H9 (cell line): ENCODE measurements at regions not wholly inside any gene's neighbourhood (a gene's known extent, or its start where the extent isn't known, plus 50 kb on each side); places are given as distances from the start of the nearest gene placed in this dataset.

Experiments used
- DNase-seq: peaks from one replicate; pipeline ENCODE4 v3.0.0-alpha.2; 2017
- H2AFZ ChIP-seq: one replicate; pipeline ENCODE4 v1.6.1; 2013; ENCODE audit warnings: mild to moderate bottlenecking, low read length, control low read depth, moderate library complexity
- H2AK5ac ChIP-seq: 2 replicates; pipeline ENCODE4 v1.6.1; 2013; ENCODE audit warnings: low read length, control low read depth, mixed read lengths; ENCODE audit not compliant: insufficient read length
- H2BK120ac ChIP-seq: one replicate; pipeline ENCODE4 v1.6.1; 2013; ENCODE audit warnings: low read depth, mild to moderate bottlenecking, low read length, control low read depth, inconsistent platforms; ENCODE audit not compliant: poor library complexity, severe bottlenecking
- H2BK12ac ChIP-seq: 2 replicates; pipeline ENCODE4 v1.6.1; 2013; ENCODE audit warnings: low read length, control low read depth, mixed read lengths, low read depth; ENCODE audit not compliant: insufficient read length
- H2BK15ac ChIP-seq: 2 replicates; pipeline ENCODE4 v1.6.1; 2013; ENCODE audit warnings: low read depth, low read length, control low read depth
- H2BK20ac ChIP-seq: one replicate; pipeline ENCODE4 v1.6.1; 2013; ENCODE audit warnings: low read depth, mild to moderate bottlenecking, low read length, control low read depth, inconsistent platforms; ENCODE audit not compliant: poor library complexity, severe bottlenecking
- H2BK5ac ChIP-seq: 2 replicates; pipeline ENCODE4 v1.6.1; 2013; ENCODE audit warnings: low read length, control low read depth, mixed read lengths; ENCODE audit not compliant: insufficient read length
- H3K14ac ChIP-seq: 2 replicates; pipeline ENCODE4 v1.6.1; 2013; ENCODE audit warnings: low read length, control low read depth; ENCODE audit not compliant: insufficient read depth
- H3K18ac ChIP-seq: 2 replicates; pipeline ENCODE4 v1.6.1; 2013; ENCODE audit warnings: low read depth, mild to moderate bottlenecking, mixed read lengths, low read length, control low read depth; ENCODE audit not compliant: insufficient read length
- H3K23ac ChIP-seq: 2 replicates; pipeline ENCODE4 v1.6.1; 2013; ENCODE audit warnings: low read length, control low read depth, mixed read lengths, low read depth; ENCODE audit not compliant: insufficient read length
- H3K23me2 ChIP-seq: 2 replicates; pipeline ENCODE4 v1.6.1; 2013; ENCODE audit warnings: low read depth, mild to moderate bottlenecking, mixed read lengths, low read length, control low read depth; ENCODE audit not compliant: insufficient read length, poor library complexity, severe bottlenecking
- H3K27ac ChIP-seq: 2 replicates; pipeline ENCODE4 v1.5.1; 2013; ENCODE audit warnings: low read length, control low read depth, mixed read lengths, low read depth; ENCODE audit not compliant: insufficient read length
- H3K27me3 ChIP-seq: 2 replicates; pipeline ENCODE4 v1.6.1; 2013; ENCODE audit warnings: low read length, control low read depth, inconsistent platforms; ENCODE audit not compliant: insufficient read depth
- H3K4ac ChIP-seq: 2 replicates; pipeline ENCODE4 v1.6.1; 2013; ENCODE audit warnings: low read depth, mild to moderate bottlenecking, control low read depth, inconsistent platforms, low read length, moderate library complexity
- H3K4me1 ChIP-seq: 2 replicates; pipeline ENCODE4 v1.6.1; 2013; ENCODE audit warnings: low read length, control low read depth, inconsistent platforms; ENCODE audit not compliant: insufficient read depth
- H3K4me2 ChIP-seq: 2 replicates; pipeline ENCODE4 v1.6.1; 2013; ENCODE audit warnings: low read length, control low read depth, mixed read lengths; ENCODE audit not compliant: insufficient read length, insufficient read depth
- H3K56ac ChIP-seq: 2 replicates; pipeline ENCODE4 v1.6.1; 2013; ENCODE audit warnings: low read depth, mild to moderate bottlenecking, mixed read lengths, low read length, control low read depth; ENCODE audit not compliant: insufficient read length
- H3K79me1 ChIP-seq: 2 replicates; pipeline ENCODE4 v1.6.1; 2013; ENCODE audit warnings: low read depth, mild to moderate bottlenecking, moderate library complexity, low read length, control low read depth, inconsistent platforms; ENCODE audit not compliant: insufficient read depth, poor library complexity, severe bottlenecking
- H3K79me2 ChIP-seq: 2 replicates; pipeline ENCODE4 v1.6.1; 2013; ENCODE audit warnings: low read length, control low read depth, inconsistent platforms; ENCODE audit not compliant: insufficient read depth
- H3K9ac ChIP-seq: 2 replicates; pipeline ENCODE4 v1.6.1; 2013; ENCODE audit warnings: low read length, control low read depth, mixed read lengths; ENCODE audit not compliant: insufficient read length; ENCODE audit errors: extremely low read depth
- H3K9me3 ChIP-seq: one replicate; pipeline ENCODE4 v1.6.1; 2013; ENCODE audit warnings: low read depth, low read length, inconsistent platforms; ENCODE audit not compliant: control insufficient read depth
- H3T11ph ChIP-seq: one replicate; pipeline ENCODE4 v1.6.1; 2013; ENCODE audit warnings: mild to moderate bottlenecking, low read length, control low read depth, inconsistent platforms
- H4K20me1 ChIP-seq: one replicate; pipeline ENCODE4 v1.6.1; 2013; ENCODE audit not compliant: control insufficient read depth, insufficient read length, insufficient read depth
- H4K5ac ChIP-seq: 2 replicates; pipeline ENCODE4 v1.6.1; 2013; ENCODE audit warnings: low read depth, mild to moderate bottlenecking, mixed read lengths, low read length, control low read depth; ENCODE audit not compliant: insufficient read length
- H4K8ac ChIP-seq: replicated peaks from 2 replicates; pipeline ENCODE4 v1.6.1; 2013; ENCODE audit warnings: low read length, control low read depth, mixed read lengths, low read depth; ENCODE audit not compliant: insufficient read length
- H4K91ac ChIP-seq: 2 replicates; pipeline ENCODE4 v1.6.1; 2013; ENCODE audit warnings: low read depth, mild to moderate bottlenecking, moderate library complexity, mixed read lengths, low read length, control low read depth; ENCODE audit not compliant: insufficient read length
- H3K27ac Mint-ChIP-seq, 3 experiments: 2 replicates in 2 of 3; 3 replicates in 1 of 3; pipeline ENCODE4 v1.8.0; 2020 to 2021; ENCODE audit warnings: mixed read lengths in 3 of 3, mild to moderate bottlenecking in 1 of 3, moderate library complexity in 1 of 3
- H3K27me3 Mint-ChIP-seq: 2 replicates; pipeline ENCODE4 v1.8.0; 2021; ENCODE audit warnings: low read depth, mild to moderate bottlenecking, moderate library complexity, mixed read lengths
- H3K36me3 Mint-ChIP-seq, 3 experiments: 2 replicates in 2 of 3; 3 replicates in 1 of 3; pipeline ENCODE4 v1.8.0; 2020 to 2021; ENCODE audit warnings: low read depth in 3 of 3, mixed read lengths in 3 of 3; ENCODE audit not compliant: insufficient read depth in 1 of 3
- H3K4me1 Mint-ChIP-seq, 2 experiments: 2 replicates each; pipeline ENCODE4 v1.8.0; 2020; ENCODE audit warnings: mixed read lengths in 2 of 2
- H3K4me3 Mint-ChIP-seq, 2 experiments: 2 replicates in 1 of 2; 3 replicates in 1 of 2; pipeline ENCODE4 v1.8.0; 2020 to 2021; ENCODE audit warnings: mild to moderate bottlenecking in 2 of 2, mixed read lengths in 2 of 2, moderate library complexity in 1 of 2
- H3K9me3 Mint-ChIP-seq, 2 experiments: 2 replicates in 1 of 2; 3 replicates in 1 of 2; pipeline ENCODE4 v1.8.0; 2020; ENCODE audit warnings: mild to moderate bottlenecking in 2 of 2, mixed read lengths in 2 of 2, moderate library complexity in 1 of 2
- CTCF ChIP-seq: fragments of 200-600 bp; sonication (generic); conservative IDR thresholded peaks from 3 replicates; pipeline ENCODE4 v1.8.0; 2021; ENCODE audit warnings: antibody characterized with exemption, mild to moderate bottlenecking
- WGBS: extraction: QIAGEN DNeasy Blood & Tissue Kit; methylation state at CpG from one replicate; pipeline ENCODE4 v1.1.7; 2013; ENCODE audit warnings: missing lambda C conversion rate, low lambda C conversion rate, mixed read lengths; ENCODE audit not compliant: insufficient read length; ENCODE audit errors: extremely low coverage; 5-methylcytosine and 5-hydroxymethylcytosine counted together

GRCh38 chr2:60091266-60091665 lies 462.2 kb downstream of the BCL11A start:
- no peak for DNase-seq
- Histone ChIP-seq H3T11ph (no peak overlapping the region), H2BK120ac (no peak overlapping the region), H3K18ac (no peak overlapping the region), H3K56ac (no peak overlapping the region), H2BK15ac (no peak overlapping the region), H3K14ac (no peak overlapping the region), H3K9ac (no peak overlapping the region), H4K8ac (no peak overlapping the region), H4K5ac (no peak overlapping the region), H4K91ac (no peak overlapping the region), H4K20me1 (no peaks in the 10 kb centered on the region), H3K23me2 (no peaks in the 10 kb centered on the region), H3K27me3 (no peaks in the 10 kb centered on the region; the same call in 1 of the 2 replicates), H3K4me1 (no peaks in the 10 kb centered on the region), H3K27ac (no peak overlapping the region), H3K4me2 (no peak overlapping the region), H3K79me2 (no peaks in the 10 kb centered on the region), H3K79me1 (no peaks in the 10 kb centered on the region), H2BK12ac (no peak overlapping the region), H2BK20ac (no peak overlapping the region), H3K9me3 (no peaks in the 10 kb centered on the region), H3K23ac (no peak overlapping the region), H2BK5ac (no peak overlapping the region), H2AK5ac (no peak overlapping the region), H2AFZ (no peak overlapping the region), H3K4ac (no peak overlapping the region)
- Mint-ChIP-seq H3K27ac (no peak overlapping the region), H3K4me3 (no peak overlapping the region), H3K4me1 (peaks cover 10 to 13% of the 10 kb centered on the region in 2 experiments), H3K36me3 (no peaks in the 10 kb centered on the region), H3K9me3 (no peaks in the 10 kb centered on the region; a peak in 1 of 5 replicates), H3K27me3 (peaks cover 45% of the 10 kb centered on the region)
- no CpG with 5 or more reads among the region's 2 CpGs for WGBS
- TF ChIP-seq CTCF: no peak
